ENCODE measurements at regions not wholly inside any gene's neighbourhood (a gene's known extent, or its start where the extent isn't known, plus 50 kb on each side); places are given as distances from the start of the nearest gene placed in this dataset.

DNA sequence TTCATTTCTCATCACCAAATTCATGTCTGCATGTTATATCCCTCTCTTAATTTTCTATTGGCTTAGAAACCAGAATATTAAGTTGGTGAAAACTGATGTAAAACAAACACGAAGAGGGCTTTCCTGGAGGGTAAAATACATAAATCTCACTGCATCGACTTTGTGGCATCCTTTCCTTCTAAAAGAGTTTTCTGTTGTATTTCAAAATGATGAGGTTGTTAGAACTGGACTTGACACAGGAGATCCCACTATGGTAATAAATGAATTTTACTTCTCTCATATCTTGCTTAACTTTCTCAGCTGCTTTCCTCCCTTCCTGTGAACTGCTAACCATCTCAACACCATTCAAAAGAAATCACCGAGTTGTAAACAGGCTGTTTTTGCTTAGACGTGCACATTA is 162.0 kb upstream of the TRPC7 start:
- Histone ChIP-seq H3K4me2 (ENCODE audit: low read depth, low read length) (no peak overlapping the region), H4K20me1 (ENCODE audit: insufficient read depth, low read length) (no peaks in the 10 kb centered on the region), H3K9ac (ENCODE audit: low read length) (no peak overlapping the region), H3K36me3 (replicated peaks; ENCODE audit: insufficient read depth, low read length) (no peaks in the 10 kb centered on the region), H3K27ac (ENCODE audit: low read length) (no peak overlapping the region), H3K4me3 (ENCODE audit: low read length) (no peak overlapping the region), H3K9me3 (replicated peaks; ENCODE audit: insufficient read depth, low read length) (no peaks in the 10 kb centered on the region), H2AFZ (ENCODE audit: low read length) (no peak overlapping the region), H3K27me3 (replicated peaks; ENCODE audit: insufficient read depth, low read length) (no peaks in the 10 kb centered on the region), H3K4me1 (ENCODE audit: low read length) (no peaks in the 10 kb centered on the region), H3K9me2 (replicated peaks; ENCODE audit: insufficient read depth, low read length) (no peaks in the 10 kb centered on the region), H3F3A (ENCODE audit: insufficient read depth, low read length) (no peaks in the 10 kb centered on the region), H3K79me2 (ENCODE audit: low read length) (no peaks in the 10 kb centered on the region)
- no peak for DNase-seq
- TF ChIP-seq, protein P1, sequence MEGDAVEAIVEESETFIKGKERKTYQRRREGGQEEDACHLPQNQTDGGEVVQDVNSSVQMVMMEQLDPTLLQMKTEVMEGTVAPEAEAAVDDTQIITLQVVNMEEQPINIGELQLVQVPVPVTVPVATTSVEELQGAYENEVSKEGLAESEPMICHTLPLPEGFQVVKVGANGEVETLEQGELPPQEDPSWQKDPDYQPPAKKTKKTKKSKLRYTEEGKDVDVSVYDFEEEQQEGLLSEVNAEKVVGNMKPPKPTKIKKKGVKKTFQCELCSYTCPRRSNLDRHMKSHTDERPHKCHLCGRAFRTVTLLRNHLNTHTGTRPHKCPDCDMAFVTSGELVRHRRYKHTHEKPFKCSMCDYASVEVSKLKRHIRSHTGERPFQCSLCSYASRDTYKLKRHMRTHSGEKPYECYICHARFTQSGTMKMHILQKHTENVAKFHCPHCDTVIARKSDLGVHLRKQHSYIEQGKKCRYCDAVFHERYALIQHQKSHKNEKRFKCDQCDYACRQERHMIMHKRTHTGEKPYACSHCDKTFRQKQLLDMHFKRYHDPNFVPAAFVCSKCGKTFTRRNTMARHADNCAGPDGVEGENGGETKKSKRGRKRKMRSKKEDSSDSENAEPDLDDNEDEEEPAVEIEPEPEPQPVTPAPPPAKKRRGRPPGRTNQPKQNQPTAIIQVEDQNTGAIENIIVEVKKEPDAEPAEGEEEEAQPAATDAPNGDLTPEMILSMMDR (IDR thresholded peaks at IDR 0.05; ENCODE audit: low read length) = no peak
- TF ChIP-seq EZH2phosphoT487 (IDR thresholded peaks at IDR 0.05; ENCODE audit: low read length) = no peak
- no peak for TF ChIP-seq EZH2 (optimal IDR thresholded peaks at IDR 0.05; ENCODE audit: low read depth, low read length)

DNA sequence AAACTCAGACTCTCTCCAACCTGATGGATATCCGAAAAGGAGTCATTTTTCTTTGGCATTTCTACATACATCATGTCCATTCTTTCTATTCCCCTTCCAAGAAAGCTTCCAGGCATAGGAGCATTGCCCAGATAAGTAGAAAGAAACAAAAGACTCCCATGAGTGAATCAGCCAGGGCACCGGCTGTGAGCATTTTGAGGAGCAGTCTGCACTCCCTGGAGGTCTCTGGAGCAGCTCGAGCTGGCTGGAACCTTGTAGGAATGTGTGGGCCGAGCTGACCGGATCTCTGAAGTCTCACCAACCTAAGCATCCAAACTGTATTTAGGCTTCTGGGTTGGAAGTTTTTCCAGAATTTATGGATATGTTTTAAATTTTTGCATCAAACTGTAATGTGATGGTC is 161.4 kb upstream of the TRPC7 start:
- Histone ChIP-seq H3K27ac (ENCODE audit: low read length) (no peak overlapping the region), H3K79me2 (ENCODE audit: low read length) (no peaks in the 10 kb centered on the region), H3K36me3 (replicated peaks; ENCODE audit: insufficient read depth, low read length) (no peaks in the 10 kb centered on the region), H3K27me3 (replicated peaks; ENCODE audit: insufficient read depth, low read length) (no peaks in the 10 kb centered on the region), H3K4me3 (ENCODE audit: low read length) (no peak overlapping the region), H3K4me2 (ENCODE audit: low read depth, low read length) (no peak overlapping the region), H4K20me1 (ENCODE audit: insufficient read depth, low read length) (no peaks in the 10 kb centered on the region), H3K9me2 (replicated peaks; ENCODE audit: insufficient read depth, low read length) (no peaks in the 10 kb centered on the region), H3F3A (ENCODE audit: insufficient read depth, low read length) (no peaks in the 10 kb centered on the region), H3K9me3 (replicated peaks; ENCODE audit: insufficient read depth, low read length) (no peaks in the 10 kb centered on the region), H3K9ac (ENCODE audit: low read length) (no peak overlapping the region), H3K4me1 (ENCODE audit: low read length) (no peaks in the 10 kb centered on the region), H2AFZ (ENCODE audit: low read length) (no peak overlapping the region)
- no peak for DNase-seq
- TF ChIP-seq EZH2 (optimal IDR thresholded peaks at IDR 0.05; ENCODE audit: low read depth, low read length) = no peak
- TF ChIP-seq, protein P1 (IDR thresholded peaks at IDR 0.05; ENCODE audit: low read length) = no peak
- no peak for TF ChIP-seq EZH2phosphoT487 (IDR thresholded peaks at IDR 0.05; ENCODE audit: low read length)

DNA sequence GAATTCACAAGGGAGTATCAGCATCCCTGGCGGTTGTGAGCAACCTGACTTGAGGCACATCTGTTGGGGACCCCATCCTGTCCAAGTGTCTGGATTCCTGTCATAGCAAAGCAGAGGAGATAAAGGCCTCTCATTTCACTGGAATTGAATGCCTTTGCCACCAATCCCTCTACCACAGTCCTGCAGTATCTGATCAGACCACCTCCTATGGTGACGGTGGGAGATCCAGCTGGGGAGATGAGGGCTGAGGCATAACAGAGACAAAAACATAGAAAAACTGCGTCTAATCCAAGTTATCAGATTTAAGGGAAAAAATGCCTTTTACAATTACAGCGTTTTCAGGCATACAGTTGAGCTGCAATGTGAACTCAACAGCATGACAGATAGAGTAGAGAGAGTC is 160.7 kb upstream of the TRPC7 start:
- Histone ChIP-seq H2AFZ (ENCODE audit: low read length) (no peak overlapping the region), H3K9me2 (replicated peaks; ENCODE audit: insufficient read depth, low read length) (no peaks in the 10 kb centered on the region), H3K4me2 (ENCODE audit: low read depth, low read length) (no peak overlapping the region), H3K27me3 (replicated peaks; ENCODE audit: insufficient read depth, low read length) (no peaks in the 10 kb centered on the region), H3K9me3 (replicated peaks; ENCODE audit: insufficient read depth, low read length) (no peaks in the 10 kb centered on the region), H3K27ac (ENCODE audit: low read length) (no peak overlapping the region), H3K4me3 (ENCODE audit: low read length) (no peak overlapping the region), H3F3A (ENCODE audit: insufficient read depth, low read length) (no peaks in the 10 kb centered on the region), H3K36me3 (replicated peaks; ENCODE audit: insufficient read depth, low read length) (no peaks in the 10 kb centered on the region), H3K9ac (ENCODE audit: low read length) (no peak overlapping the region), H3K79me2 (ENCODE audit: low read length) (no peaks in the 10 kb centered on the region), H4K20me1 (ENCODE audit: insufficient read depth, low read length) (no peaks in the 10 kb centered on the region), H3K4me1 (ENCODE audit: low read length) (no peaks in the 10 kb centered on the region)
- TF ChIP-seq EZH2phosphoT487 (IDR thresholded peaks at IDR 0.05; ENCODE audit: low read length) = no peak
- no peak for TF ChIP-seq EZH2 (optimal IDR thresholded peaks at IDR 0.05; ENCODE audit: low read depth, low read length)
- TF ChIP-seq, protein P1 (IDR thresholded peaks at IDR 0.05; ENCODE audit: low read length) = no peak
- DNase-seq = no peak
